HepG2 (cell line): ENCODE measurements at regions not wholly inside any gene's neighbourhood (a gene's known extent, or its start where the extent isn't known, plus 50 kb on each side); places are given as distances from the start of the nearest gene placed in this dataset.

ENCODE experiments used
- ATAC-seq: fragments of 200-7000 bp; cut with Tn5 transposase; 3 replicates; pipeline ENCODE4 v1.9.1; 2020; ENCODE audit warnings: mild to moderate bottlenecking, moderate library complexity
- BruUV-seq: library from RNA; stranded (reverse); fragments of 400-500 nt; replicated peaks from 2 replicates; lab custom pipeline; 2021; lab: Mats Ljungman, UMichigan
- CTCF ChIA-PET: fragments of 300-600 bp; formaldehyde crosslinking; extraction: SDS; loops from one replicate; lab custom pipeline; 2021; ENCODE audit warnings: low total read pairs, inconsistent platforms, low intra/inter-chr PET ratio; lab: Yijun Ruan, JAX
- POLR2A ChIA-PET: fragments of 350-600 bp; sonication (Branson Sonifier 250); formaldehyde crosslinking; loops from one replicate; lab custom pipeline; 2020; ENCODE audit warnings: antibody characterized with exemption, inconsistent platforms; lab: Yijun Ruan, JAX
- DNase-seq: peaks from one replicate; pipeline ENCODE4 v3.0.0-alpha.2; 2015; ENCODE audit warnings: low spot score
- FAIRE-seq: peaks from 3 replicates; lab custom pipeline; 2011; peaks lifted over from hg19 to GRCh38; lab: Jason Lieb, UNC
- H2AFZ ChIP-seq: one replicate; pipeline ENCODE4 v1.6.1; 2011; ENCODE audit warnings: low read length, inconsistent platforms
- H3K27ac ChIP-seq: fragments of 300-600 bp; 3 replicates; pipeline ENCODE4 v1.8.0; 2011; ENCODE audit warnings: mixed run types, mild to moderate bottlenecking, mixed read lengths, low read length, inconsistent platforms; ENCODE audit not compliant: insufficient read depth; ENCODE audit errors: extremely low read length
- H3K27me3 ChIP-seq, 2 experiments: fragments of 200-600 bp in 1 of 2; 2 replicates in 1 of 2; 3 replicates in 1 of 2; pipeline versions ENCODE4 v1.6.0 to v1.8.0; 2011; ENCODE audit warnings: low read length in 2 of 2, mild to moderate bottlenecking in 2 of 2, moderate library complexity in 2 of 2, inconsistent platforms in 1 of 2; ENCODE audit not compliant: insufficient read depth in 2 of 2, control insufficient read depth in 1 of 2
- H3K36me3 ChIP-seq, 2 experiments: fragments of 200-600 bp in 1 of 2; replicated peaks in 1 of 2; 2 replicates in 1 of 2; 3 replicates in 1 of 2; pipeline versions ENCODE4 v1.5.1 to v1.8.0; 2011; ENCODE audit warnings: low read length in 2 of 2, inconsistent platforms in 1 of 2; ENCODE audit not compliant: insufficient read depth in 2 of 2, control insufficient read depth in 1 of 2
- H3K4me1 ChIP-seq: 2 replicates; pipeline ENCODE4 v1.5.1; 2012; ENCODE audit warnings: low read length, inconsistent platforms; ENCODE audit not compliant: insufficient read depth
- H3K4me2 ChIP-seq: 2 replicates; pipeline ENCODE4 v1.6.0; 2011; ENCODE audit warnings: low read depth, low read length, inconsistent platforms
- H3K4me3 ChIP-seq, 3 experiments: fragments of 200-600 bp in 1 of 3; sonication (generic), shearing (Covaris generic) in 1 of 3; replicated peaks in 1 of 3; 2 replicates each; pipeline ENCODE4 v1.5.1; 2011 to 2016; ENCODE audit warnings: low read length in 3 of 3, inconsistent platforms in 2 of 3, low read depth in 2 of 3, mild to moderate bottlenecking in 2 of 3, control low read depth in 1 of 3, mixed read lengths in 1 of 3; ENCODE audit not compliant: insufficient read depth in 1 of 3
- H3K79me2 ChIP-seq: one replicate; pipeline ENCODE4 v1.6.1; 2011; ENCODE audit warnings: low read length, inconsistent platforms; ENCODE audit not compliant: insufficient read depth
- H3K9ac ChIP-seq: 2 replicates; pipeline ENCODE4 v1.6.0; 2011; ENCODE audit warnings: mild to moderate bottlenecking, low read depth, low read length, inconsistent platforms; ENCODE audit not compliant: insufficient read depth
- H3K9me3 ChIP-seq: 2 replicates; pipeline ENCODE4 v1.5.1; 2012; ENCODE audit warnings: mild to moderate bottlenecking, low read length
- H4K20me1 ChIP-seq: 2 replicates; pipeline ENCODE4 v1.6.0; 2011; ENCODE audit warnings: inconsistent platforms, mild to moderate bottlenecking, low read length, moderate library complexity; ENCODE audit not compliant: insufficient read depth
- ADNP ChIP-seq: sonication (generic); formaldehyde crosslinking; IDR thresholded peaks from 2 replicates; pipeline ENCODE4 v1.4.0; 2020; ENCODE audit warnings: missing genetic modification reagents
- ATF4 ChIP-seq, 2 experiments: fragments of 450-650 bp in 1 of 2; sonication (generic) in 1 of 2; formaldehyde crosslinking; IDR thresholded peaks; 2 replicates each; pipeline versions ENCODE4 v1.5.0 to v1.8.0; 2020 to 2022; ENCODE audit warnings: mild to moderate bottlenecking in 1 of 2, missing genetic modification reagents in 1 of 2
- CENPBD1 ChIP-seq: sonication (generic); formaldehyde crosslinking; IDR thresholded peaks from 2 replicates; pipeline ENCODE4 v1.8.0; 2022; ENCODE audit warnings: missing genetic modification reagents, low read depth, mild to moderate bottlenecking, borderline replicate concordance
- GLMP ChIP-seq: sonication (generic); formaldehyde crosslinking; IDR thresholded peaks from 2 replicates; pipeline ENCODE4 v1.9.0; 2021; ENCODE audit warnings: missing genetic modification reagents, mild to moderate bottlenecking, borderline replicate concordance
- HNRNPK ChIP-seq: fragments of 200-400 bp; formaldehyde crosslinking; IDR thresholded peaks from 2 replicates; pipeline ENCODE4 v1.6.1; 2018; ENCODE audit warnings: low read length, low read depth, moderate library complexity, mild to moderate bottlenecking; ENCODE audit not compliant: poor library complexity, severe bottlenecking
- MAFF ChIP-seq: IDR thresholded peaks from 2 replicates; pipeline ENCODE4 v1.6.1; 2011; ENCODE audit warnings: low read depth, low read length, improper control_type of control experiment
- MAFK ChIP-seq, 2 experiments: IDR thresholded peaks in 1 of 2; conservative IDR thresholded peaks in 1 of 2; 2 replicates each; pipeline ENCODE4 v1.6.1; 2011; ENCODE audit warnings: improper control_type of control experiment in 2 of 2, low read length in 2 of 2
- MYC ChIP-seq: sonication (generic); formaldehyde crosslinking; IDR thresholded peaks from 2 replicates; pipeline ENCODE4 v1.9.0; 2021; ENCODE audit warnings: missing genetic modification reagents, borderline replicate concordance
- NAIF1 ChIP-seq: sonication (generic); formaldehyde crosslinking; IDR thresholded peaks from 2 replicates; pipeline ENCODE4 v1.5.0; 2020; ENCODE audit warnings: mild to moderate bottlenecking, missing genetic modification reagents, borderline replicate concordance
- NFAT5 ChIP-seq: sonication (generic); formaldehyde crosslinking; IDR thresholded peaks from 2 replicates; pipeline ENCODE4 v1.4.0; 2020; ENCODE audit warnings: missing genetic modification reagents
- ZNF12 ChIP-seq: sonication (generic); formaldehyde crosslinking; IDR thresholded peaks from 2 replicates; pipeline ENCODE4 v1.5.0; 2020; ENCODE audit warnings: missing genetic modification reagents
- WGBS: methylation state at CpG from one replicate; pipeline ENCODE4 v1.1.6; 2017; ENCODE audit warnings: low lambda C conversion rate; 5-methylcytosine and 5-hydroxymethylcytosine counted together
- in situ Hi-C: cut with HindIII; loops from 2 replicates; pipeline ENCODE4 v1.10.0; 2017; ENCODE audit warnings: low pct_unique_long_range_greater_than_20kb; ENCODE audit not compliant: extremely low pct_ligation_motif_present
- intact Hi-C: fragments of 100-400 bp; cut with micrococcal nuclease; formaldehyde crosslinking; loops from one replicate; pipeline ENCODE4 v1.10.0; 2022; ENCODE audit not compliant: unreplicated experiment

- 37% methylated on average over 3 of the region's 3 CpGs for WGBS
- POLR2A ChIA-PET = no interaction called here
- Histone ChIP-seq H3K4me3 (no peak overlapping the region), H3K36me3 (no peaks in the 10 kb centered on the region), H3K9ac (no peak overlapping the region), H3K9me3 (peaks cover 21% of the 10 kb centered on the region), H3K4me1 (no peaks in the 10 kb centered on the region)
- no peak for ATAC-seq
- TF ChIP-seq ADNP (CRISPR knock-in tag) = no peak
- TF ChIP-seq ATF4 (CRISPR knock-in tag; IDR thresholded peaks at IDR 0.05) = no peak
- no peak for TF ChIP-seq GLMP (CRISPR knock-in tag)
- TF ChIP-seq MAFK (conservative IDR thresholded peaks at IDR 0.05 in 1 of 2, IDR thresholded peaks at IDR 0.05 in 1 of 2; ENCODE audit: low read length in 2 of 2) = peak; percentile 72 to 90
- peak; percentile 78 for TF ChIP-seq MAFF
- TF ChIP-seq, all 625 proteins: peak for 2
- in situ Hi-C loops = no loop called here
- FAIRE-seq (no peak), DNase-seq (no peak)
- H3K4me2 ChIP-seq = no peak overlapping the region
- no TSS peak for BruUV-seq
- CTCF ChIA-PET = no interaction called here
- no peak overlapping the region for H3K27ac ChIP-seq
- H4K20me1 ChIP-seq = no peaks in the 10 kb centered on the region
- no peak overlapping the region for H2AFZ ChIP-seq
- no peaks in the 10 kb centered on the region for H3K27me3 ChIP-seq
- H3K79me2 ChIP-seq = no peaks in the 10 kb centered on the region
- intact Hi-C loops = no loop called here
Observed at GRCh38 chr7:136452949-136453348, 415.5 kb upstream of the CHRM2 start.

- CTCF ChIA-PET = no interaction called here
- H3K9me3 ChIP-seq = 0 out of 2 replicates have a peak, but pooled peaks cover 4% of the 10 kb centered on the region
- no peak overlapping the region for H3K9ac ChIP-seq
- H3K4me2 ChIP-seq = no peak overlapping the region
- DNase-seq (no peak), ATAC-seq (no peak), FAIRE-seq (no peak)
- no peak overlapping the region for H2AFZ ChIP-seq
- H3K4me1 ChIP-seq = no peaks in the 10 kb centered on the region
- H3K27me3 ChIP-seq = no peaks in the 10 kb centered on the region
- no peak overlapping the region for H3K27ac ChIP-seq
- intact Hi-C loops = no loop called here
- in situ Hi-C loops = no loop called here
- no peak overlapping the region for H3K4me3 ChIP-seq
- no peaks in the 10 kb centered on the region for H4K20me1 ChIP-seq
- POLR2A ChIA-PET = no interaction called here
- BruUV-seq = no TSS peak
- H3K79me2 ChIP-seq = no peaks in the 10 kb centered on the region
- no peaks in the 10 kb centered on the region for H3K36me3 ChIP-seq
- no peak for TF ChIP-seq NFAT5 (CRISPR knock-in tag)
- no peak for TF ChIP-seq CENPBD1 (CRISPR knock-in tag)
- no peak for TF ChIP-seq ZNF12 (CRISPR knock-in tag)
- TF ChIP-seq NAIF1 (CRISPR knock-in tag) = no peak
- TF ChIP-seq HNRNPK = no peak
- no peak for TF ChIP-seq MYC (CRISPR knock-in tag)
Observed at GRCh38 chr7:136446751-136447150, 421.7 kb upstream of the CHRM2 start.
